ENCODE measurements at regions not wholly inside any gene's neighbourhood (a gene's known extent, or its start where the extent isn't known, plus 50 kb on each side); places are given as distances from the start of the nearest gene placed in this dataset.
"Not testable (repeated sequence)": the region's sequence is repeated elsewhere in the genome, so short reads cannot be mapped to it uniquely, and the experiment has no call there.

- H3K27ac Mint-ChIP-seq; POLR2A ChIA-PET; intact Hi-C loops (cut with micrococcal nuclease); DNase-seq; H3K36me3 Mint-ChIP-seq (ENCODE audit: low read depth); H3K4me1 Mint-ChIP-seq; ATAC-seq (ENCODE audit: low read depth); H3K9me3 Mint-ChIP-seq; CTCF ChIA-PET; H3K4me3 Mint-ChIP-seq: not testable (repeated sequence)
- peaks cover 15% of the 10 kb centered on the region for H3K27me3 Mint-ChIP-seq
These were observed 1533.5 kb upstream of the TPTE start for GRCh38 chr21:8987896-8988295.

- no peak for TF ChIP-seq CTCF (IDR thresholded peaks at IDR 0.05)
- POLR2A ChIA-PET = no interaction called here
- no peaks in the 10 kb centered on the region for H3K36me3 Mint-ChIP-seq (ENCODE audit: low read depth)
- no peak overlapping the region for H3K27ac Mint-ChIP-seq
- H3K4me1 Mint-ChIP-seq = no peaks in the 10 kb centered on the region
- no peak overlapping the region for H3K4me3 Mint-ChIP-seq
- CTCF ChIA-PET = no interaction called here
- H3K9me3 Mint-ChIP-seq = peaks cover 11% of the 10 kb centered on the region
- DNase-seq = no peak
- ATAC-seq (ENCODE audit: low read depth) = no peak
- intact Hi-C loops (cut with micrococcal nuclease) = no loop called here
- peaks cover 18% of the 10 kb centered on the region for H3K27me3 Mint-ChIP-seq
These were observed 1532.7 kb upstream of the TPTE start for GRCh38 chr21:8988696-8989095.

GRCh38 chr21:8989261-8989711, 1532.1 kb upstream of the TPTE start:
- TF ChIP-seq CTCF (IDR thresholded peaks at IDR 0.05) = no peak
- H3K27me3 Mint-ChIP-seq = peaks cover 18% of the 10 kb centered on the region
- no peaks in the 10 kb centered on the region for H3K36me3 Mint-ChIP-seq (ENCODE audit: low read depth)
- no peak overlapping the region for H3K27ac Mint-ChIP-seq
- ChIA-PET CTCF (no interaction called here), POLR2A (no interaction called here)
- intact Hi-C loops (cut with micrococcal nuclease) = no loop called here
- ATAC-seq (ENCODE audit: low read depth) (no peak), DNase-seq (no peak)
- peaks cover 11% of the 10 kb centered on the region for H3K9me3 Mint-ChIP-seq
- H3K4me1 Mint-ChIP-seq = no peaks in the 10 kb centered on the region
- no peak overlapping the region for H3K4me3 Mint-ChIP-seq

- Mint-ChIP-seq H3K27ac (no peak overlapping the region), H3K27me3 (peaks cover 18% of the 10 kb centered on the region), H3K9me3 (peaks cover 11% of the 10 kb centered on the region), H3K4me1 (no peaks in the 10 kb centered on the region), H3K4me3 (no peak overlapping the region), H3K36me3 (ENCODE audit: low read depth) (no peaks in the 10 kb centered on the region)
- no peak for TF ChIP-seq CTCF (IDR thresholded peaks at IDR 0.05)
- no peak for ATAC-seq (ENCODE audit: low read depth)
- POLR2A ChIA-PET = no interaction called here
- CTCF ChIA-PET = no interaction called here
- DNase-seq = no peak
- intact Hi-C loops (cut with micrococcal nuclease) = no loop called here
These were observed 1531.6 kb upstream of the TPTE start for GRCh38 chr21:8989721-8990325.

- ATAC-seq (ENCODE audit: low read depth) = no peak
- Mint-ChIP-seq H3K27me3 (peaks cover 18% of the 10 kb centered on the region), H3K4me3 (no peak overlapping the region)
These were observed 1530.9 kb upstream of the TPTE start for GRCh38 chr21:8990326-8991087.

More at GRCh38 chr21:8990326-8991087, 1530.9 kb upstream of the TPTE start:
- intact Hi-C loops (cut with micrococcal nuclease) = no loop called here
- CTCF ChIA-PET = no interaction called here
- POLR2A ChIA-PET = no interaction called here
- H3K36me3 Mint-ChIP-seq (ENCODE audit: low read depth) = no peaks in the 10 kb centered on the region
- no peak for TF ChIP-seq CTCF (IDR thresholded peaks at IDR 0.05)
- DNase-seq = no peak
- no peak overlapping the region for H3K27ac Mint-ChIP-seq
- no peaks in the 10 kb centered on the region for H3K4me1 Mint-ChIP-seq
- H3K9me3 Mint-ChIP-seq = peaks cover 11% of the 10 kb centered on the region

Data from activated B cell treated with CpG ODN at 0.5 μM for 24 hours (primary cell).